ENCODE measurements at regions not wholly inside any gene's neighbourhood (a gene's known extent, or its start where the extent isn't known, plus 50 kb on each side); places are given as distances from the start of the nearest gene placed in this dataset.

- H3K9me3 Mint-ChIP-seq (ENCODE audit: low read depth, unreplicated experiment): peaks cover 14% of the 10 kb centered on the region
- CTCF ChIA-PET: no interaction called here
- H3K4me1 Mint-ChIP-seq (ENCODE audit: low read depth, unreplicated experiment): no peaks in the 10 kb centered on the region
- intact Hi-C loops (cut with micrococcal nuclease; ENCODE audit: unreplicated experiment): no loop called here
- DNase-seq: no peak
- no peak overlapping the region for H3K27ac Mint-ChIP-seq (ENCODE audit: unreplicated experiment)
- no peaks in the 10 kb centered on the region for H3K27me3 Mint-ChIP-seq (ENCODE audit: unreplicated experiment)
- H3K4me3 Mint-ChIP-seq (ENCODE audit: low read depth, unreplicated experiment): no peak overlapping the region
- no TSS peak for BruUV-seq (replicated peaks)
- no peaks in the 10 kb centered on the region for H3K36me3 Mint-ChIP-seq (ENCODE audit: insufficient read depth, unreplicated experiment)
- TF ChIP-seq CTCF (IDR thresholded peaks at IDR 0.05; ENCODE audit: unreplicated experiment): no peak
Measured at GRCh38 chr5:26012078-26012477, 1026.3 kb downstream of the CDH9 start.

- no peaks in the 10 kb centered on the region for H3K36me3 Mint-ChIP-seq (ENCODE audit: insufficient read depth, unreplicated experiment)
- no TSS peak for BruUV-seq (replicated peaks)
- DNase-seq: no peak
- no peak for TF ChIP-seq CTCF (IDR thresholded peaks at IDR 0.05; ENCODE audit: unreplicated experiment)
- H3K27me3 Mint-ChIP-seq (ENCODE audit: unreplicated experiment): no peaks in the 10 kb centered on the region
- CTCF ChIA-PET: no interaction called here
- no peak overlapping the region for H3K27ac Mint-ChIP-seq (ENCODE audit: unreplicated experiment)
- no peak overlapping the region for H3K4me3 Mint-ChIP-seq (ENCODE audit: low read depth, unreplicated experiment)
- H3K4me1 Mint-ChIP-seq (ENCODE audit: low read depth, unreplicated experiment): no peaks in the 10 kb centered on the region
- peaks cover 18% of the 10 kb centered on the region for H3K9me3 Mint-ChIP-seq (ENCODE audit: low read depth, unreplicated experiment)
- intact Hi-C loops (cut with micrococcal nuclease; ENCODE audit: unreplicated experiment): no loop called here
Measured at GRCh38 chr5:26009742-26010141, 1028.6 kb downstream of the CDH9 start.

- Mint-ChIP-seq H3K27me3 (ENCODE audit: unreplicated experiment) (no peaks in the 10 kb centered on the region), H3K36me3 (ENCODE audit: insufficient read depth, unreplicated experiment) (no peaks in the 10 kb centered on the region), H3K4me3 (ENCODE audit: low read depth, unreplicated experiment) (no peak overlapping the region), H3K4me1 (ENCODE audit: low read depth, unreplicated experiment) (no peaks in the 10 kb centered on the region), H3K27ac (ENCODE audit: unreplicated experiment) (no peak overlapping the region), H3K9me3 (ENCODE audit: low read depth, unreplicated experiment) (peaks cover 22% of the 10 kb centered on the region)
- no TSS peak for BruUV-seq (replicated peaks)
- DNase-seq: no peak
- CTCF ChIA-PET: no interaction called here
- TF ChIP-seq CTCF (IDR thresholded peaks at IDR 0.05; ENCODE audit: unreplicated experiment): no peak
- intact Hi-C loops (cut with micrococcal nuclease; ENCODE audit: unreplicated experiment): no loop called here
Measured at GRCh38 chr5:26003966-26004365, 1034.4 kb downstream of the CDH9 start.

GRCh38 chr5:25995209-25995608 is 1043.2 kb downstream of the CDH9 start:
- Mint-ChIP-seq H3K4me3 (ENCODE audit: low read depth, unreplicated experiment) (no peak overlapping the region), H3K36me3 (ENCODE audit: insufficient read depth, unreplicated experiment) (no peaks in the 10 kb centered on the region), H3K27ac (ENCODE audit: unreplicated experiment) (no peak overlapping the region), H3K27me3 (ENCODE audit: unreplicated experiment) (no peaks in the 10 kb centered on the region), H3K4me1 (ENCODE audit: low read depth, unreplicated experiment) (no peaks in the 10 kb centered on the region), H3K9me3 (ENCODE audit: low read depth, unreplicated experiment) (peaks cover 10% of the 10 kb centered on the region)
- no peak for TF ChIP-seq CTCF (IDR thresholded peaks at IDR 0.05; ENCODE audit: unreplicated experiment)
- CTCF ChIA-PET: no interaction called here
- BruUV-seq (replicated peaks): no TSS peak
- intact Hi-C loops (cut with micrococcal nuclease; ENCODE audit: unreplicated experiment): no loop called here
- no peak for DNase-seq

GRCh38 chr5:25993701-25994100 is 1044.7 kb downstream of the CDH9 start:
- intact Hi-C loops (cut with micrococcal nuclease; ENCODE audit: unreplicated experiment): no loop called here
- no peak overlapping the region for H3K27ac Mint-ChIP-seq (ENCODE audit: unreplicated experiment)
- no peak overlapping the region for H3K4me3 Mint-ChIP-seq (ENCODE audit: low read depth, unreplicated experiment)
- BruUV-seq (replicated peaks): no TSS peak
- no peak for DNase-seq
- TF ChIP-seq CTCF (IDR thresholded peaks at IDR 0.05; ENCODE audit: unreplicated experiment): no peak
- no peaks in the 10 kb centered on the region for H3K27me3 Mint-ChIP-seq (ENCODE audit: unreplicated experiment)
- H3K36me3 Mint-ChIP-seq (ENCODE audit: insufficient read depth, unreplicated experiment): no peaks in the 10 kb centered on the region
- peaks cover 8% of the 10 kb centered on the region for H3K9me3 Mint-ChIP-seq (ENCODE audit: low read depth, unreplicated experiment)
- CTCF ChIA-PET: no interaction called here
- no peaks in the 10 kb centered on the region for H3K4me1 Mint-ChIP-seq (ENCODE audit: low read depth, unreplicated experiment)

Data from Calu3 (cell line).